ENCODE measurements at regions not wholly inside any gene's neighbourhood (a gene's known extent, or its start where the extent isn't known, plus 50 kb on each side); places are given as distances from the start of the nearest gene placed in this dataset.

- Histone ChIP-seq H3K36me3 (ENCODE audit: control insufficient read depth in 2 of 2, extremely low read depth in 1 of 2, insufficient read depth in 2 of 2, low read length in 2 of 2) (no peaks in the 10 kb centered on the region), H3K4me2 (ENCODE audit: insufficient read depth, low read length) (no peak overlapping the region), H3K4me3 (replicated peaks in 1 of 3; ENCODE audit: insufficient read depth in 1 of 3, low read depth in 1 of 3, low read length in 3 of 3) (no peak overlapping the region), H3K9me1 (replicated peaks; ENCODE audit: control insufficient read depth, extremely low read depth, insufficient read depth, low read length) (no peaks in the 10 kb centered on the region), H3K4me1 (ENCODE audit: control insufficient read depth, extremely low read depth, insufficient read depth, low read length) (no peaks in the 10 kb centered on the region), H3K27ac (ENCODE audit: insufficient read depth, low read depth, low read length) (no peak overlapping the region), H3K9ac (replicated peaks; ENCODE audit: extremely low read depth, insufficient read depth, low read length) (no peak overlapping the region), H3K9me3 (replicated peaks; ENCODE audit: control insufficient read depth, insufficient read depth, low read length) (no peaks in the 10 kb centered on the region), H2AFZ (ENCODE audit: low read depth, low read length) (no peak overlapping the region), H4K20me1 (replicated peaks; ENCODE audit: control insufficient read depth, extremely low read depth, insufficient read depth, low read length) (no peaks in the 10 kb centered on the region), H3K27me3 (ENCODE audit: control insufficient read depth in 2 of 2, insufficient read depth in 2 of 2, low read length in 2 of 2) (no peaks in the 10 kb centered on the region), H3K79me2 (ENCODE audit: control insufficient read depth, insufficient read depth, low read length) (no peaks in the 10 kb centered on the region)
- CTCF ChIA-PET, result no interaction called here
- dilution Hi-C loops (cut with MboI; ENCODE audit: extremely low pct_ligation_motif_present, low sequenced_read_pairs), result no loop called here
- FAIRE-seq (no peak), DNase-seq (ENCODE audit: low read depth, low spot score) (no peak)
- no TSS peak for BruUV-seq (replicated peaks)
- intact Hi-C loops (cut with micrococcal nuclease), result no loop called here
- POLR2A ChIA-PET, result no interaction called here
- no peak for TF ChIP-seq JUN (IDR thresholded peaks at IDR 0.05; ENCODE audit: borderline replicate concordance, insufficient read depth, insufficient read length, low read depth)
- TF ChIP-seq POLR2A (IDR thresholded peaks at IDR 0.05; ENCODE audit: low read depth, low read length), result no peak
- TF ChIP-seq EZH2 (IDR thresholded peaks at IDR 0.05; ENCODE audit: borderline replicate concordance, low read depth, low read length, severe bottlenecking), result no peak
- TF ChIP-seq CTCF (IDR thresholded peaks at IDR 0.05; ENCODE audit: extremely low read depth in 1 of 2, insufficient read depth in 1 of 2, low read depth in 1 of 2, low read length in 2 of 2), result no peak
- TF ChIP-seq, protein P1, sequence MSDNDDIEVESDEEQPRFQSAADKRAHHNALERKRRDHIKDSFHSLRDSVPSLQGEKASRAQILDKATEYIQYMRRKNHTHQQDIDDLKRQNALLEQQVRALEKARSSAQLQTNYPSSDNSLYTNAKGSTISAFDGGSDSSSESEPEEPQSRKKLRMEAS (IDR thresholded peaks at IDR 0.05; ENCODE audit: insufficient read depth, insufficient read length), result no peak
- TF ChIP-seq GATA2 (IDR thresholded peaks at IDR 0.05; ENCODE audit: insufficient read depth, insufficient read length, low read depth, low read length), result no peak
- no peak for TF ChIP-seq MYC (IDR thresholded peaks at IDR 0.05; ENCODE audit: low read depth, low read length)
- TF ChIP-seq FOS (IDR thresholded peaks at IDR 0.05; ENCODE audit: borderline replicate concordance, insufficient read depth, low read length), result no peak
- TF ChIP-seq POLR2AphosphoS5 (IDR thresholded peaks at IDR 0.05; ENCODE audit: insufficient read depth, low read depth, low read length), result no peak
These were observed 1082.2 kb upstream of the TENM4 start for GRCh38 chr11:80523057-80523456.
